ENCODE measurements at regions not wholly inside any gene's neighbourhood (a gene's known extent, or its start where the extent isn't known, plus 50 kb on each side); places are given as distances from the start of the nearest gene placed in this dataset.

GRCh38 chr11:79822766-79823165 is 381.9 kb upstream of the TENM4 start:
- TF ChIP-seq PATZ1 (CRISPR knock-in tag; IDR thresholded peaks at IDR 0.05; ENCODE audit: borderline replicate concordance) (no peak), ARNTL (CRISPR knock-in tag; IDR thresholded peaks at IDR 0.05; ENCODE audit: borderline replicate concordance, low read depth) (no peak), PPARA (CRISPR knock-in tag; IDR thresholded peaks at IDR 0.05; ENCODE audit: borderline replicate concordance) (no peak), CSDC2 (CRISPR knock-in tag; IDR thresholded peaks at IDR 0.05) (no peak), GLIS3 (CRISPR knock-in tag; IDR thresholded peaks at IDR 0.05) (no peak), POU6F1 (CRISPR knock-in tag; IDR thresholded peaks at IDR 0.05; ENCODE audit: borderline replicate concordance, low read depth) (no peak), ZFP3 (CRISPR knock-in tag; IDR thresholded peaks at IDR 0.05) (no peak), OSR1 (CRISPR knock-in tag; IDR thresholded peaks at IDR 0.05) (no peak), RARB (CRISPR knock-in tag; IDR thresholded peaks at IDR 0.05) (no peak), CREB5 (CRISPR knock-in tag; IDR thresholded peaks at IDR 0.05; ENCODE audit: low read depth) (no peak)

Data from SK-N-SH treated with all-trans-retinoic acid at 6 μM for 48 hours (cell line).